NCI-H774 (cell line): ENCODE measurements at regions not wholly inside any gene's neighbourhood (a gene's known extent, or its start where the extent isn't known, plus 50 kb on each side); places are given as distances from the start of the nearest gene placed in this dataset.
"Not testable (repeated sequence)": the region's sequence is repeated elsewhere in the genome, so short reads cannot be mapped to it uniquely, and the experiment has no call there.

ENCODE experiments used
- DNase-seq: peaks from one replicate; lab custom pipeline; 2025; lab: John Stamatoyannopoulos, UW

DNA sequence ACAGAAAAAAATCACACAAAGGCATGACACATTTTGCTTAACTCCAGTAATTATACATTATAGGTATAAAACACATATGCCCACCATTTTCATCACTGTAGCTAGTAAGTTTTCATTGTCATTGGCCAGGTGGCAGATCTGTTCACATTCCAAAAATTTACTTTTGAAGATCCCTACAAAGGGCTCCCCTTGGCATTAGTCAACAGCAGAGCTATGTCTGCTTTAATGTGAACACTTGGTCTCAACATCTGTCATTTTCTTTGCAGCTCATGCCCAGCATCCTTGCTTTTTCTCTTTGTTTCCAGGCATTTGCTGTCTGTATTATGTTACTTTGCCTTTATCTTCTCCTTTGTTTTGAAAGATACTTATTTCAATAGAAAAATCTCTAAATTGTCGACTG lies 519.1 kb upstream of the FOXG1 start:
- DNase-seq: no peak

DNA sequence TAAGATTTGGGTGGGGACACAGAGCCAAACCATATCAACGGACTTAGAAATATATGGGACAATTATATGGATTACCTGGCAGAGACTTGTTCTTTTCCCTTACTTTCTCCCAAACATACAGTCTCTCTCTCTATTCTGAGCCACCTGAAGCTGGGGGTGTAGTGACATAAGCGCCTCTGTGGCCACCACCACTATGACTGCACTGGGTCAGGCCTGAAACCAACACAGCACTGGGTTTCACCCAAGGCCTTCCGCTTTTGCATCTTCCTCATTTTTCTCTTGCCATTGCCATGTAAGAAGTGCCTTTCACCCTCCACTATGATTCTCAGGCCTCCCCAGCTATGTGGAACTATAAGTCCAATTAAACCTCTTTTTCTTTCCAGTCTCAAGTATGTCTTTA lies 514.5 kb upstream of the FOXG1 start:
- not testable (repeated sequence) for DNase-seq

DNA sequence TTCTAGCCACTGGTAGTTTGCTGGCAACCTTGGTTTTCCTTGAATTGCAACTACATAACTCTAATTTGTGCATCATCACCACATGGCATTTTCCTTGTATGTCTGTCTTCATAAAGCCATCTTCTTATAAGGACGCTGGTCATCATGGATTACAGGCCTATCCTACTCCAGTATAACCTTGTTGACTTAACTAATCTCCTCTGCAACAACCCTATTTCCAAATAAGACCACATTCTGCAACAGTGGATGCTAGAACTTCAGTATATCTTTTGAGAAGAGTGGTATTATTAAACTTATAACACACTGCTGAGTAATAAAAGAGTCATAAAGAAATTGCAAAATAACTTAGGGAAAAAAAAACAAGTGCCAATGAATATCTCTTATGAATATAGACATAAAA lies 511.8 kb upstream of the FOXG1 start:
- no peak for DNase-seq

DNA sequence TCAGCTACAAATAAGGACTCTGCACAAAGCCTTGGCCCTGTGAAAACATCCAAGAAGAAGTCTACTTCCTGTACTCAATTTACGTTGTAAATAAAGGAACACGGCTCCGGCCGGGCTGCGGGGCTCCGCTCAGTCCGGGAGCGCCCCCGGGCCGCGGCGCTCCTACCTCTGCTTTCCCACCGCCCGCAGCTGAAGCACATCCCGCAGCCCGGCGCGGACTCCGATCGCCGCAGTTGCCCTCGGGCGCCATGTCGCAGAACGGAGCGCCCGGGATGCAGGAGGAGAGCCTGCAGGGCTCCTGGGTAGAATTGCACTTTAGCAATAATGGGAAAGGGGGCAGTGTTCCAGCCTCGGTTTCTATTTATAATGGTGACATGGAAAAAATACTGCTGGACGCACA lies 502.3 kb upstream of the FOXG1 start:
- no peak for DNase-seq

DNA sequence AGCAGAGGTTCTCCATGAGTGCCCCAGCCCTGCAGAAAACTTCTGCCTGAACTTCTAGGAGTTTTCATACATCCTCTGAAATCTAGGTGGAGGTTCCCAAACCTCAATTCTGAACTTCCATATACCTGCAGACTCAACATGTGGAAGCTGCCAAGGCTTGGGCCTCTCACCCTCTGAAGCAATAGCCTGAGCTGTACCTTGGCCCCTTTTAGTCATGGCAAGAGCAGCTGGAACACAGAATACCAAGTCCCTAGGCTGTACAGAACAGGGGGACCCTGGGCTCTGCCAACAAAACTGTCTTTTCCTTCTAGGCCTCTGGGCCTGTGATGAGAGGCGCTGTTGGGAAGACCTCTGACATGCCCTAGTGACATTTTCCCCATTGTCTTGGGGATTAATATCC lies 494.3 kb upstream of the FOXG1 start:
- DNase-seq: no peak

DNA sequence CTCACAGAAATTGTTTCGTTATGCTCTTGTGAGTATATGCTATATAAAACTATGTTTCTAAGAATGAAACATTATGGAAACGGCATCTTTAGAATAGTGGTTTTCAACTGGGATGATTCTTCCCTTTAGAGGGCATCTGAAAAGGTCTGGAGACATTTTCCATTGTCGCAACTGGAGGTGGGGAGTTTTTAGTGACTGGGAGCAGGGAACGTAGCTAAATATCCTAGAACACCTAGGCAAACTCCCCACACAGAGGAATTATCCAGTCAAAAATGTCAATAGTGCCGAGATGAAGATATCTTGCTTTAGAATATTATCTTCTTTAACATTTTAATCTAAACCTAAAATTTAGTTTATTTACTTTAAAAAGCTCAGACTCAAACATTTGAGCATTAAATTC lies 486.1 kb upstream of the FOXG1 start:
- DNase-seq: no peak

DNA sequence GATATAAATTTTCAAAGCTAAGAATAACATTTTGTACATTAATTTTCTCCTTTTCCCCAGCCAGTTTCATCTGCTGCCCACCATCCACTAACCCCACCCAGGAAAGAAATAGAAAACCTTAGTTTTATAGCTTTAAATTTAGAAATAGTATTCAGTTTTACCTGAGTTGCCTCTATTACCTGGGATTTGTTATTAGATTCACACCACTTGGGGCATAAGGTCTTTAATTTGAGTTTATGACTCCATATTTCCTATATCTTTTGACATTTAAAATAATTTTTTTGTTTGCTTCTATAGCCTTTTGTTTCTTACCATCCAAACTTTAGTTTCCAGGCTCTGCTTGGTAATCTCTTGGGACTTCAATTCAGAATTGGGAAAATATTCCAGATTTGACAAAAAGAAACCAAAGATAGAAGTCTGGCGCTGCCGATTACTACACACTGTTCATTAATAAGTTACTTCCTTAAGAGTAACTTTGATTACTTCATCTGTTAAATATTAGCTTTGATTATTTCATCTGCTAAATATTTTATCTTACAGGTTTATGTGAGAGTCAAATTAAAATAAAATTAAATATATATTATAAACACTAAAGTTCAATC lies 485.5 kb upstream of the FOXG1 start:
- DNase-seq: no peak

DNA sequence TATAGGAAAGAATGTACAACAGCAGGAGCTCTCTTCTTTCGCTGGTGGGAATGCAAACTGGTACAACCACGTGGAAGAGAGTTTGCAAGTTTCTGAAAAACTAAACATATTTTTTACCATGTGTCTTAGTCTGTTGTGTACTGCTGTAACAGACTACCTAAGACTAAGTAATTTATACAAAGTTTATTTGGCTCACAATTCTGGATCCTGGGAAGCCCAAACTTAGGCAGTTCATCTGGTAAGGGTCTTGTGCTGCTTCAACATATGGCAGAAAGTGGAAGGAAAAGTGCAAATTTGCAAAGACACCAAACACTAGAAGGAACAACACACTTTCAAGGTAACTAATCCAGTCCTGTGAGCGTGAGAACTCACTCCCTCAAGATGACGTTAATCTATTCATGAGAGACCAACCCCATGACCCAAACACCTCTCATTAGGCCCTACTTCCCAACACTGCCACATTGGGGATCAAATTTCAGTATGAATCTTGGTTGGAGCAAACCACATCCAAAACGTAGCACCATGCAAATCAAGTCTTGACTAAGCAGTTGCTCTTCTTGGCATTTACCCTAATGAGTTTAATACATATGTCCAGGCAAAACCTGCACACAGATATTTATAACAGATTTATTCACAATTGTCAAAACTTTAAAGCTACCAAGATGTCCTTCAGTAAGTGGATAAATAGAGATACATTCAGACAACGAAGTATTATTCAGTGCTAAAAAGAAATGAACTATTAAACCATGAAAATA lies 481.9 kb upstream of the FOXG1 start:
- DNase-seq: no peak

DNA sequence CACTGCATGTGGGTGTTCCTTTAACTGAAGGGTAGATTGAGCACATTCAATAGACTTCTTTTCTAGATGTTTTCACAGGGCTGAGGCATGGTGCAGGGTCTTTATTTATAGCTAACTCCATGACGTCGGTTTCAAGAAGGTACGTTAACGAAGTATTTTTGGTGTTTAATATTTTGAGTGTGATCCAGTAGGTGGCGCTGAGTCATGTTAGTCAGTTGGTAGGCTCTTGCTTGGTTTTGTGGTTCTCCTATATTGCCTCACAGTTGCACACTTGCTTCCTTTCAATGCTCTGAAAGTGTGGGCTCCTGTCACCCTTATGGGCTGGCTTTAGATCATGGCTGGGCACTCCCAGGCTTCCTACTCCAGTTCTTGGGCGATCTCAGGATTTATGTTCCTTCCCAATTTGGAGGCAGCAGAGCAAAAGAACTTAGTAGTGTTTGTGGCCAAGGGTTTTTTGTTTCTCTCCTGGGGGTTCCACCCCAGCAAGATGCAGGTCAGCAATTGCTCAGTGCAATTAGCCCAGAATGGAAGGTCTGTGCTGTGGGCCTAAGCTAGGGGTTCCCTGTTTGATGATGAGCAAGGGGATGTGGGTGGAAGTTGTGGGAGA lies 471.6 kb upstream of the FOXG1 start:
- DNase-seq: no peak

DNA sequence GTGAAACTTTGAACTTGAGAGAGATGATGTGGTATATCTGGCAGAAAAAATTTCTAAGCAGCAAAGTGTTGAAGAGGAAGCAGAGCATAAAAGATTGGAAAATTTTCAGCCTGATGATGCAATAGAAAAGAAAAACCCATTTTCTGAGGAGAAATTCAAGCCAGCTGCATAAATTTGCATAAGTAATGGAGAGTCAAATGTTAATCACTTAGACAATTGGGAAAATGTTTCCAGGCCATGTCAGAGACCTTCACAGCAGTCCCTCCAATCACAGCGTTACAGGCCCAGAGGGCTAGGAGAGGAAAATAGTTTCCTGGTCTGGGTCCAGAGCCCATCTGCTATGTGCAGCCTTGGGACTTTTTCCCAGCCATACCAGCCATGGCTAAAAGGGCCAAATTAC lies 469.0 kb upstream of the FOXG1 start:
- no peak for DNase-seq

DNA sequence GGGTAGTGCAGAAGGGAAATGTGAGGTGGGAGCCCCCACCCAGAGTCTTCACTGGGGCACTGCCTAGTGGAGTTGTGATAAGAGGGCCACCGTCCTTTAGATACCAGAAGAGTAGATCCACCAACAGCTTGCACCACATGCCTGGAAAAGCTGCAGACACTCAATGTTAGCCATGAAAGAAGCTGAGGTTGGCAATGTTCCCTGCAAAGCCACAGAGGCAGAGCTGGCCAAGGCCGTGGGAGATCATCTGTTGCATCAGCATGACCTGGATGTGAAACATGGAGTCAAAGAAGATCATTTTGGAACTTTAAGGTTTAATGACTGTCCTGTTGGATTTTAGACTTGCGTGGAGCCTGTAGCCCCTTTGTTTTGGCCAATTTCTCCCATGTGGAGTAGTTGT lies 468.4 kb upstream of the FOXG1 start:
- DNase-seq: no peak

DNA sequence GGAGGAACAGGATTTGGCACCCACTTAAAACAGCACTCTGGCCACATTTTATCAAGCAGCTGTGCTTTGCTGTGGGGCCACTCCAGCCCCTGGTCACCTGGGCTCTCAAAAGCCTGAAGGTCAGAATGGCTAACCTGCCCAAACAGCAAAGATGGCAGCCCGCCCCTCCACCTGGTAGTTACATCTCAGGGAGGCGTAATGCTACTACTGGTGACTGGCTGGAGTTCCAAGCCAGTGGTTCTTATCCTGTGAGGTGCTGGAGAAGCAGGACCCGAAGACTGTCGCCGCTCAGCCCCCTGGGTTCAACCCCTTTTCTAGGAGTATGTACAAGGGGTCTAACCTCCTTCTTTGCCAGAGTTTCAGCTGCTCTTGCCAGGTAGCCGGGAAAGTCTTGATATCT lies 467.4 kb upstream of the FOXG1 start:
- no peak for DNase-seq

DNA sequence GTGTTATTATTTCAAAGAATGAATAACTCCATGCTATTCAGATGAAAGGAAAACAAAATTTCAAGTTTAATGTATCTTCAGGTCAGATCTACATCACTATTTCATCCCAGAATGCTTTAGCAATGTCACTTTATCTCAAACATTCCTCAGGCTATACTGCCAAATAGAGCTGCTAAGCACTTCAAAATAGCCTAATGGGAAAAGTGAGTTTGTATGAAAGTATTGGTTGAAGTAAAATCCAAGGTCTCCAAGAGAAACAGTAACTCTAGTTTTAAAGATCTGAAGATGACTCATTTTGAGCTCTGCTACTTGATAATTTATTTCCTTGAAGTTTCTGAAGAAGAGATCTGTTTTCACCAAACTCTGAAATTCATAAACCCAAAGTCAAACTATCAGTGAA lies 466.2 kb upstream of the FOXG1 start:
- DNase-seq: no peak

DNA sequence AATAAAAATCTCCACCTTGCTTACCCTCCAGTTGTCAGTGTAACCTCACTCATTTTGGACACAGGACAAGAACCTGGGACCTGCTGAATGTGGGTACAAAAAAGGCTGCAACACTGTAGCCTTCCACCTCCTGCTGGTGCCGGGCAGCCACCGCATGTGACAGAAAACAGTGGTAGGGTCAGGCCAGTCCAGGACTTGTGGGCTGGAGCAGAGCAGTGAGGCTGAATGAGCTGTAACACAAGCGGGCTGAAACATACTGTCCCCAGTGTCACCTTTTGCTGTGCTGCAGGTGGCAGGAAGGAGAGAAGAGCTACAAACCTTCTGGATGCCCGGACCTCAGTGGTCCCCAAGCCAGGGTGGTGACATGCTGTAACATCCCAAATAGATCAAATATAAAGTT lies 465.4 kb upstream of the FOXG1 start:
- no peak for DNase-seq

DNA sequence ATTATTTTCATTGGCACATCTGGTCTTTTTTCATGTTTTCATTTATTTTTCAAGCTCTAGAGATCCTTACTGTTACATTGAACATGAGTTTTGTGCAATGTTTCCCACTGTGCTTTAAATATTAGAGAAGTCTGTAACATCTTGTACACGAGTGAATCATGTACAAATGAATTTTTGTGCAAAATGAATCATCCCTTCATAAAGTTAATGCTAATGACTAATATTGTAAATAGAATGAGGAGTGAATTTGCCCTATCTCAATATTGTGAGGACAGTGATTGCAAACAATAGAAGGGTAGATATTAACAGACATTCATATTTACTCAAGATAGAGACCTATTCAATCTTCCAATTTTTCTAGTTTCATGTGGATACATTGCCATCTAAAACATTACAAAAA lies 463.3 kb upstream of the FOXG1 start:
- no peak for DNase-seq

DNA sequence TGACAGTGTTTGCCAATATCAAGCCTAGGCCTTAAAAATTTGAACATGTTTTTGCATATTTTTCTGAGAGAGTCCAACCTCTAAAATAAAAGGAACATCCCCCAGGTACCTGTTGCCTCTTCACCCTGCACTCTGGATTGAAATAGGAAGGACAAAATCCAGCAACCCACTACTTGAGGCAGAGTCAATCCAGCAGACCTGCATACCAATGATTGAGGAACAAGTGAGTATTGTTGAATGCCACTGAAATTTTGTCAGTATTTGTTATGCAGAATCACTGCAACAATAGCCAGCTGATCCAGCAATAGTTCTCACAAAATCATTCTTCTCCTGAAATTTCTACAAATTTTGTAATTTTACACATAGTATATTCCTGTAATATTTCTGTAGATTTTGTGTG lies 460.6 kb upstream of the FOXG1 start:
- DNase-seq: no peak

DNA sequence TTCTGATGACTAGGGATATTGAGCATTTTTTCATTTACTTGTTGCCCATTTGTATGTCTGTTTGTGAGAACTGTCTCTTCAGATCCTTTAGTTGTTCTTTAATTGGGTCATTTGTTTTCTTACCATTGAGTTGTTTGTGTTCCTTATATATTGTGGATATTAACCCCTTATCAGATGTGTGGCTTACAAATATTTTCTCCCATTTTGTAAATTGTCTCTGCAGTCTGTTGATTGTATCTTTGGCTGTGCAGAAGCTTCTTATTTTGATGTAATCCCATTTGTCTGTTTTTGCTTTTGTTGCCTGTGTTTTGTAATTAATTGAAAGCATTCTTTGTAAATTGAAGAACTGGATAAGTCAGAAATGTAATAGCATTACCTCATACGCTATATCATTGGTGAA lies 459.1 kb upstream of the FOXG1 start:
- no peak for DNase-seq

DNA sequence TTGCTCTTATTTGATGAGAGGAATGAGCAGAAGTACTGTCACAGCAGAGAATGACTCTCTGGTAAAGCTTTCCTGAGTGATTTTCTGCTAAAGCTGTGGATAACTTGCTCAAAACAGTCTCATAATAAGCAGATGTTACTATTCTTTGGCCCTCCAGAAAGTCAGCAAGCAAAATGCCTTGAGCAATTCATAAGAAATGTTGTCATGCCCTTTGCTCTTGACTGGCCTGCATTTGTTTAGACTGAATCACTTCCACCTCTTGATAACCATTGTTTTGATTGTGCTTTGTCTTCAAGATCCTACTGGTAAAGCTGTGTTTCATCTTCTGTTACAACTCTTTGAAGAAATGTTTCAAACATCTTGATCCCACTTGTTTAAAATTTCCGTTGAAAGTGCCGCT lies 457.9 kb upstream of the FOXG1 start:
- DNase-seq: no peak

DNA sequence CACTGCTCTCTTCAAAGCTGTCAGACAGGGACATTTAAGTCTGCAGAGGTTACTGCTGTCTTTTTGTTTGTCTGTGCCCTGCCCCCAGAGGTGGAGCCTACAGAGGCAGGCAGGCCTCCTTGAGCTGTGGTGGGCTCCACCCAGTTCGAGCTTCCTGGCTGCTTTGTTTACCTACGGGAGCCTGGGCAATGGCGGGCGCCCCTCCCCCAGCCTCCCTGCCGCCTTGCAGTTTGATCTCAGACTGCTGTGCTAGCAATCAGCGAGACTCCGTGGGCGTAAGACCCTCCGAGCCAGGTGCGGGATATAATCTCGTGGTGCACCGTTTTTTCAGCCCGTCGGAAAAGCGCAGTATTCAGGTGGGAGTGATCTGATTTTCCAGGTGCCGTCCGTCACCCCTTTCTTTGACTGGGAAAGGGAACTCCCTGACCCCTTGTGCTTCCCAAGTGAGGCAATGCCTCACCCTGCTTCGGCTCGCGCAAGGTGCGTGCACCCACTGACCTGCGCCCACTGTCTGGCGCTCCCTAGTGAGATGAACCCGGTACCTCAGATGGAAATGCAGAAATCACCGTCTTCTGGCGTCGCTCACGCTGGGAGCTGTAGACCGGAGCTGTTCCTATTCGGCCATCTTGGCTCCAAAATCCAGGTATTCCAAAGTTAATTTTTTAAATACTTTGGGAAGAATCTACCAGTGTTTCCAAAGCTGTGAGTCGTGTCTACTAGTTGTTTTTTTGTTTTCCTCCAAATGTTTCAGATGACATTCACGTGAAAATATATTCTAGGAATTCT lies 448.5 kb upstream of the FOXG1 start:
- not testable (repeated sequence) for DNase-seq

DNA sequence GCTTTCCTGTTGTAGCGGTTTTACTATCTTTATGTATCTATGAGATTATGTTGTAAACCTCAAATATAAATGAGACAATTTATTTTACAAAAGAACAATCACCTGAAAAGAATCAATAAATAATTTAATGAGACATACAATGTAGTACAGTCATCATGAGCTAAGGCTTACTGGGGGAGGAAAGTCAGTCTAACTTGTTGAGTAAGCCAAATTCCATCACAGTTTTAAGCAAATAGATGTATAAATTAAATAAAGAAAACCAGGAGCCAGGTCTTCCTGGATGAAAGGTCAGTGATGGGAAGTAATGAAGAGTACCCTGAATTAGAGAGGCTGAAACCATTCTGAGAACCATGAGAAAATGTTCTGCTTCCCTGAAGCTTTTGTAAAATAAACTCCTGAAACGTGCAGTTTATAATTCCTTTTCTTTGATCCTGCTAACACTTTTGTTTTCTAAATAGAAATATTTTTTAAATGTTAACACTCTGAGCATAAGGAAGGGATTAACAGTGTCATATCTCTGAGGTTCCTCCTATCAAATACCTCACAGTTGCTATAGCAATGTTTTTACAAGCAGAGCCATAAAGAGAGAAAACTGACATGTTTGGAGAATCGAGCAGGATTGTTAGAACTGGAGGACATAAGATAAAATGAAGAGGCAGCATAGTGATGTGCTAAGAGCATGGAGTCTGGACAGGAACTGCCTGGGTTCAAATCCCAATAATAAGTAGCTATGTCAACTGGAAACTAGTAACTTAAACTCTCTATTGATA lies 444.9 kb upstream of the FOXG1 start:
- DNase-seq: no peak

DNA sequence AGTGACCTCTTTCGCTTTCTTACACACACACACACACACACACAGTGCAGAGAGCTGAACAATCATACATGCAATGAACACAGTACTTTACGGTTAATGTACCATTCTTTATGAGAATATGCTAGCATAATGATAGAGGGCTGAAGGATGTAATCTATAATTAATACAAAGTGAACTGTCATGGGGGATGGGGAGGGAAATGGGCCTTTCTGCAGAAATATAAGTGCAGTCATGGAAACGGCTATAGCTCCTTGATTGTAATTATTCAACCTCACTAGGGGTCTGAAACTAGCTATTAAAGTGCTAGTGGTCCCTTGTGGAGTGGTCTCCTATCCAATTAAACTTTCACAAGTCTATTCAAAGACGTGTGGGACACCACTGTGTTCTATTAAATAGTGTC lies 443.2 kb upstream of the FOXG1 start:
- no peak for DNase-seq
